ENCODE measurements at regions not wholly inside any gene's neighbourhood (a gene's known extent, or its start where the extent isn't known, plus 50 kb on each side); places are given as distances from the start of the nearest gene placed in this dataset.
A peak's percentile ranks its signal among the peaks of the same experiment; 100 is the strongest.

- no peak for DNase-seq
These were observed 420.9 kb upstream of the SOX9 start for GRCh38 chr17:71699907-71700306.

GRCh38 chr17:71703701-71704100 is 417.1 kb upstream of the SOX9 start:
- DNase-seq, result no peak

DNA sequence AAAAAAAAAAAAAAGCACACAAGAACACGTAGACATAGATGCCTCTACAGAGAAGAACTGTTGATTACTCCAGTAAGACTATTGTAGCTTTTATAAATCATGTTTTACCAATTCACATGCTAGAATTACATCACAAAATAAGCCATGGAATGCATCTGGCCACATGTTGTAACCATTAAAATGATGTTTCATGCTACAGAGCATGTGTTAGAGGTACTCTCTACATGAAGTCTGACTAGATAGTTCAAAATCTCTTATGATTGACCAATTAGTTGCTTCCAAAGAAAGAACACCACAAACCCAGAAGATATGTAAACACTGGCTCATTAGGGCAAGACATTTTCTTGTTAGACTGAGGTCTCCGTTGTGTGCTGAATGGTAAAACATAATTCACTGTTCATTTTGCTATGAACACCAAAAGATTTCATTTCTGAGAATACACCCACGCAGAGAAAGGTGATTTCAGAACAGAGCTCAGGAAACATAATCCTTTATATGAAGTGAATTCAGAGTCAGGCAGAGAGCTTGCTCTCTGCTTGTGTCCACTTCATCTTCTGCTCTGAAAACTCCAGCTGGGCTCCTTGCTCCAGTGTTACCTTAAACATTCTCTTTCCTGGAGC is 411.4 kb upstream of the SOX9 start:
- DNase-seq, result no peak

DNA sequence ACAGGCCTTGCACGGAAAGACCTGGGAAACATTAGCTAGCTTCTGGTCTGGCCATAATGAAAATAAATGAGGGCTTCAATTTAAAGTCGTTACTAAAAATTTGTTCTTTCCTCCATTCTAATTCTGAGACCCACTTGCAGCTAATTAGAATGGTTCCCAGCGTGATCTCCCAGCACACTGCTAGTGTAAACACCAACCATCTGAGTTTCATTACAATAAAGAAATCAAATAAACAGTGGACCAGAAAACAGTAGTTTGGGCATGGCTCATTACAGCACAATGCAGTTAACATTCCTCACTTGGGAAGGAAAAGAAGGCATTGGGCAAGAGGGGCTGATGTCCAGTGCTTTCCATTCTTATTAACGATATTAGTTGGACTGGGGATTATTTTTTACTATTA is 410.9 kb upstream of the SOX9 start:
- no peak for DNase-seq

DNA sequence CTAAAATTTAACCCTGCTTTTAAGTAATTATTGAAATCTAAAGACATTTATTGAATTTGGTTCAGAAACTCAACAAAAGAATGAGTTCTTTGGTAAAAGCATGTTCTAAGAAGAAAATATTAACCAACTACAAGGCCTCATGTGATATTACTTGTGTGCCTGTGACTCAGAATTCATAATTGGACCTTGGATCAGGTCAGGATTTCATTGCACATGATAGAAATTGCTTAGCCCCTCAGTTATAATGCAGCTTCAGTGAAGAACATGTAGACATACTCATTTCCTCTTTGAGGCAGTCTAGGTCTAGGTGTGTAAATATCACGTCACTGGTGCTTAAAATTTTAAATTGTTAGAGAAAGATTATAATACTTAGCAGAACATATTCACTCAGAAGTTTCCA is 410.0 kb upstream of the SOX9 start:
- DNase-seq, result no peak

DNA sequence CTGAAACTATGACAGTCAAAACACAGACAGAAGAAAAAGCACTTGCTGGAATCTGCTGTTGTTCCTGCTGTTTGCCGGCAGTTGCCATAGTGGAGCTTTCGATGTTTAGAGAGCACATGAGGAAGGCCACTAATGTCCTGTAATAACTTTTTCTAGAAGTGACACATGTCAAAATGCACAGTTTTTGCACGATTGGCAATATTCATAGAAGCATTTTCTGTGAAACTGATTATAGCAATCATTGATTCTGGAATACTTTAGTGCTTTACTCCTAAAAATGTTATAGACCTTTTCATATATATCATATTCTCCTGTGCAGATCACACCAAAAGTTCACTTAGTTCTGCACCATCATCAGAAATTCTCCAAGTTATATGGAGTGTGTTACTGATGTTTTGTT is 407.0 kb upstream of the SOX9 start:
- DNase-seq, result no peak

GRCh38 chr17:71724339-71724738 is 396.5 kb upstream of the SOX9 start:
- no peak for DNase-seq

GRCh38 chr17:71725811-71726210 is 395.0 kb upstream of the SOX9 start:
- DNase-seq, result no peak

GRCh38 chr17:71726341-71726740 is 394.5 kb upstream of the SOX9 start:
- DNase-seq, result peak; percentile 22

DNA sequence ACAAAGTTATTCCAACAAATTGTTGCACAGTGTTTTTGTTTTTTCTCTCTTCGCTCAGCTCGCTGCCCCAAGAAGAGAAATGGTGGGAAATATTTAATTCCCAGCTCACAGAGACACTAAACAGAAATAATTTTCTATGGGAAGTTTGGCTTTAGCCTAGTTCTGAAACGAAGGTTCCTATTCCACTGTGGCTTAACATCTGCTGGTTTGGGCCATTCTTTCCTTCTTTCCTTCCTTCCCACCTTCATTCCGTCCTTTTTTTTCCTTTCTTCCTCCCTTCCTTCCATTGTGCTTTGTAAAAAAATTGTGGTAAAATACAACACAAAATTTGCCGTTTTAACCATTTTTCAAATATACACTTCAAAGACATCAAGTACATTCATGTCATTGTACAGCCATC is 393.5 kb upstream of the SOX9 start:
- DNase-seq, result no peak

DNA sequence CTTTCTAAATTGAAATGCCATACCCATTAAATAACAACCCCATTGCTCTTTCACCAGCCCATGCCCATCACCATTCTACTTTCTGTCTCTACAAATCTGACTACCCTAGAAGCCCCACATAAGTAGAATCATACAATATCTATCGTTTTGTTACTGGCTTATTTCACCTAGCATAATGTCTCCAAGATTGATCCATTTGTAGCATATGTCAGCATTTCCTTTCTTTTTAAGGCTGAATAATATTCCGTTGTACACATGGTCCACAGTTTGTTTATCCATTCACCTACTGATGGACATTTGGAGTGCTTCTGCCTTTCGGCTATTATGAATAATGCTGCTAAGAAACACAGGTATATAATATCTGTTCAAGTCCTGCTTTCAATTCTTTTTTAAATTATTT is 393.1 kb upstream of the SOX9 start:
- no peak for DNase-seq

DNA sequence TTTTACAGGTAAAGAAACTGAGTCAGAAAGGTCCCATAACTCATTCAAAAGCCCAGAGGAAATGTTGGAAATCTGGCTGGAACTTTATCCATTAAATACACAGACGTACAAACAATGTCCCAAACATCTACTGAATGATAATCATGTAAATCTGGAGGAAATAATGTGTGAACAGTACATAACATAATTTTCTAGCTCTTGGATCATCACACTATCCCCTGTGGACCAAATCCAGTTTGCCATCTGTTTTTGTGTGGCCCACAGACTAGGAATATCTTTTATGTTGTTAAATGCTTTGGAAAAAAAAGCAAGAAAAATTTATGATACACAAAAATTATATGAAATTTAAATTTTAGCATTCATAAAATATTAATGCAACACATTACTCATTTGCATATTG is 389.9 kb upstream of the SOX9 start:
- no peak for DNase-seq

DNA sequence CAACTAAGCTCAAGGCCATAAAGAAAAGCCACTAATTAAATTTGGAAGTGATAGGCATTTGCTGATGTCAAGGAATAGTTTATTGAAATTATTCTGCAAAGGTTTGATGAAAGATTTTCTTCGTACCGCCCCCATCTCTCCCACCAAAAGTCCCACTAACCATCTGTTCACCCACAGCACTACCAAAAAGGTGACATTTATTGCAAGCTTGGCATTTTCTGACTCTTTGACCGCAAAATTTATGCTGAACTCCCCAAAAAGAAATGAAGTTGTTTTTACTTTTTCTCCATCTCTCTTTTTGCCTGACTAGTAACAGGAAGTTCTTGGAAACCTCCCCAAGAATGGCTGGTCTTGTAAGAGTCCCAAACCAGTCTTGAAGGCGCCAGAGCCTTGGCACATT is 384.9 kb upstream of the SOX9 start:
- DNase-seq, result no peak

GRCh38 chr17:71740866-71741265 is 380.0 kb upstream of the SOX9 start:
- DNase-seq, result no peak

DNA sequence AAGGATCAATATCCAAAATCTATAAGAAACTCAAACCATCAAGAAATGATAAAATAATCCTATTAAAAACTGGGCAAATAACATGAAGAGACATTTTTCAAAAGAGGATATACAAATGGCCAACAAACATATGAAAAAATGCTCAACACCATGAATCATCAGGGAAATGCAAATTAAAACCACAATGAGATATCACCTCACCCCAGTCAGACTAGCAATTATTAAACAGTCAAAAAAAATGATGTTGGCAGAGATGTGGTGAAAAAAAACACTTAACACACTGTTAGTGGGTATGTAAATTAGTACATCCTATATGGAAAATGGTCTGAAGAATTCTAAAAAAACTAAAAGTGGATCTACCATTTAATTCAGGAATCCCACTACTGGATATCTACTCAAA is 379.0 kb upstream of the SOX9 start:
- DNase-seq, result no peak

DNA sequence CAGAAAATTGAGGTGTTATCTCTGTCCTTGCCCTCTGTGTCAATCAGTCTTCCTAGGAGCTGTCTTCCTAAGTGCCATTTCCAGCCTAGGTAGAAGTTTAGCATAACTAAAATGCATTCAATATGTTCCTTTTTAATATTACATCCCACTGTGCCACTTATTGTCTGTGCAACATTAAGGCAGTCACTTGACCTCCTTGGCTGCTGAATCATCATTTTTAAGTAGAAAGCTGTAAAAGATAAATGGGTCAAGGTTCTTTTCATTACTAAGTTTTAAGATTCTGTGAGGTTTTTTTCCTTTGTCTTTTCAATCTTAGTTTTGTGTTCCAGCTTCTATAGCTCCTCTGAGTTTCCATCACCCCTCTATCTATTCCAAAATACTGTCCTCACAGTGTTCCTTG is 371.9 kb upstream of the SOX9 start:
- no peak for DNase-seq

DNA sequence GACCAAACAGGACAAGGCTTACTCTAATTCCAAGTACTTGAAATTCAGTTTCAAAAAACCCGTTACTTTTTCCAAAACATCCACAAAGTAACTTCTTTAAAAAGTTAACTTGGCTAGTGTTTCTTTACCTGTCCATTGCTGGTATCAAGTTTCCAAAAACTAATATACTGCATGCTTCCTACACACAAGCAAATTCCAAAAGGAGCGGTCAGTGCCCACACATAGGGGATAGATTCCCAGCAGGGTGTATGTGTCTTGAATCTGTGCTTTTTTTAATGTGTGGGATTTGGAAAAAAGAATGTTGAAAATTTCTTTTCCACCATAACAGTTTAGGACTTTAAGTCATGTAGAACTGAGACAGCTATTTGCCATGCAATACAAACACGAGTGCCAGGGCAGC is 367.8 kb upstream of the SOX9 start:
- DNase-seq, result no peak

DNA sequence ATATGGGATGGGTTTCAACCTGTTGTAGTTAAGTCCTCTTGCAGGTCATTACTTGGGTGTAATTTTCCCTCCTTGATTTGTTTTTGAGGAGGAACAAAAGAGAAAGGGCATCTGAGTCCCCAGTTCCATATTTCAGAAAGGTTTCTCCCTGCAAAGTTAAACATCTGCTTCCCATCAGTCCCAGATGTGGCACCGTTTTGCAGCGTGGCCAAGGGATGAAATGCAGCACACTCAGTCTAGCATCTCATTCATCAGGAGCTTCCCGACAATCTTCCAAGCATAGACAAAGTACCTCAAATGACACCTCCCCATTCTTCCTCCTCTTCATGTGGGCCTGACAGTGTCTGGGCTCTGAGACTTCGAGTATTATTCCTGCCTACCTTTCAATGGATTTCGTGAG is 363.7 kb upstream of the SOX9 start:
- no peak for DNase-seq

- DNase-seq, result no peak
These were observed 362.9 kb upstream of the SOX9 start for GRCh38 chr17:71757956-71758355.

DNA sequence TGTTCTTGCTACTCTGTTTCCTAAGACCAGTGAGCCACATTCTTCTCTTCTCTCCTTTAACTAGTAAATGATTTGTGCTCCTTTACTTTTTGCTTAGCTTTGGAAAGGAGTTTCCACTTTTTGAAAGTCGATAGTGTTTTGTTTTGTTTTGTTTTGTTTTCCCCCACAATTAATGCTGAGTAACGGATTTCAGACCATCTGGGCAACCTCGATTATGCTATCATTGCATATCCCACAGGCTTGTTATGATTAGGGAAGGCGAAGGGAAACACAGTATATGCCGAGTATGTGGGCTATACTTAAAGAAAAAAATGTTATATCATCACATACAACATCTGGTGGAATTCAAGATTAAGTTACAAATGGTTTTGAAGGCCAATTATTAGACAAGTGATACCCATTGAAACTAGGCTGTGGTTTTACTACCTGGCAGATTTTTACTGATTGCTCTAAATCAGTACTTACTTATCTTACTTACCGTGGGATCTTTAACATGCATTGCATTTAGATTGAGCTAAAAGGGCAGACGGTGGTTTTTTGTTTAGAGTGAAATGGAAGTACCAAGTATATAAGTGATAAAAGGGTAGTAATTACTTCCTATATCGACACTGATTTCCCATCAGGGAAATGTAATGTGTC is 361.3 kb upstream of the SOX9 start:
- no peak for DNase-seq

GRCh38 chr17:71760062-71760720 is 360.6 kb upstream of the SOX9 start:
- DNase-seq, result no peak

DNA sequence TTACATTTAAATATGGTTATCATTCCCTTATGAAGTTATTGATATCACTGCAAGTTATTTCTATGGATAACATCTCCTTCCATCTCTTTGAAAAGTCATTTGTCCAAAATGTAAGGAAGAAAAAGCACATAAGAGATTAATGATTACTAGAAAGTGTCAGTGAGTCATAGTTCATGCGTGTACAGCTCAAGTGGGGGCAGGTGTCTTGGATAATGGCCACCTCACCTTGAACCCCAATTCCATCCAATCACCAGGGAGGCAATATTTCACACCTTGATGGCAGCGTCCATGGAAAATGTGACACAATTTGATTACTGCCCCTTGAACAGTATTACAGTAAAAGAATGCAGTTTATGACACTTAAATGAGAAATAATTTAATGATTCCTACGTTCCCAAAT is 358.3 kb upstream of the SOX9 start:
- DNase-seq, result no peak

- no peak for DNase-seq
These were observed 356.3 kb upstream of the SOX9 start for GRCh38 chr17:71764505-71764904.

- no peak for DNase-seq
These were observed 355.4 kb upstream of the SOX9 start for GRCh38 chr17:71765437-71765836.

DNA sequence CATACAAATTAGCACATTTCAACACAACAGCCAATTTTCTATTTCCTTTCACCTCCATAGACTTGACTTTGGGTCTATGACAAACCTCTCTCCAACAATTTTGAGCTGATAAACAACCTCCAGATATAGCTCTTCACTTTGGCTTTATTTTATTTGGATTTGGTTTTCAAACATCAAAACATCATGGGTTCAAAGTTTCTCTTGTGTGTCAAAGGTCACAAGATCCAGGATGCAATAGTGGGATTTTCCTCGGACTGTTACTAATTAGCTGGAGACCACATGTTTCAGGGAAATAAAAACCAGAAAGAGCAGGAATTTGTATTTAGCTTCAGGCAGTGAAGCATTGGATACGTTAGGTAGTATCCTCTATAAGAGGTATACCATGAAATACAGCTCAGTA is 351.0 kb upstream of the SOX9 start:
- no peak for DNase-seq
